SK-N-SH treated with all-trans-retinoic acid at 6 μM for 48 hours (cell line): ENCODE measurements at regions not wholly inside any gene's neighbourhood (a gene's known extent, or its start where the extent isn't known, plus 50 kb on each side); places are given as distances from the start of the nearest gene placed in this dataset.

Source experiments
- ESRRG ChIP-seq: fragments of 250-450 bp; sonication (Bioruptor Pico); IDR thresholded peaks from 2 replicates; pipeline ENCODE4 v1.6.1; 2021; ENCODE audit warnings: mild to moderate bottlenecking
- PATZ1 ChIP-seq: fragments of 250-450 bp; sonication (Bioruptor Pico); IDR thresholded peaks from 2 replicates; pipeline ENCODE4 v1.8.0; 2020; ENCODE audit warnings: mild to moderate bottlenecking, moderate library complexity, borderline replicate concordance
- TCF4 ChIP-seq: fragments of 250-450 bp; sonication (Bioruptor Pico); IDR thresholded peaks from 2 replicates; pipeline ENCODE4 v1.8.0; 2021; ENCODE audit warnings: mild to moderate bottlenecking, moderate library complexity, borderline replicate concordance

- TF ChIP-seq PATZ1 (CRISPR knock-in tag), result no peak
- TF ChIP-seq ESRRG, result no peak
- no peak for TF ChIP-seq TCF4 (CRISPR knock-in tag)
Measured at GRCh38 chr17:14933676-14934075, 331.4 kb downstream of the PMP22 start.
